SK-N-SH treated with all-trans-retinoic acid at 6 μM for 48 hours (cell line): ENCODE measurements at regions not wholly inside any gene's neighbourhood (a gene's known extent, or its start where the extent isn't known, plus 50 kb on each side); places are given as distances from the start of the nearest gene placed in this dataset.

Source experiments
- ATAC-seq: fragments of 200-7000 bp; cut with Tn5 transposase; 3 replicates; pipeline ENCODE4 v1.9.1; 2020; ENCODE audit warnings: mild to moderate bottlenecking, moderate library complexity
- ARNTL ChIP-seq: fragments of 450-650 bp; formaldehyde crosslinking; IDR thresholded peaks from 2 replicates; pipeline ENCODE4 v1.5.0; 2020; ENCODE audit warnings: low read depth, mild to moderate bottlenecking, moderate library complexity, borderline replicate concordance
- BACH2 ChIP-seq: fragments of 250-450 bp; sonication (Bioruptor Pico); IDR thresholded peaks from 2 replicates; pipeline ENCODE4 v1.9.0; 2021; ENCODE audit warnings: mild to moderate bottlenecking, borderline replicate concordance
- CSDC2 ChIP-seq: fragments of 250-450 bp; sonication (Bioruptor Pico); IDR thresholded peaks from 2 replicates; pipeline ENCODE4 v1.5.0; 2020; ENCODE audit warnings: mild to moderate bottlenecking, moderate library complexity
- ESRRG ChIP-seq: fragments of 250-450 bp; sonication (Bioruptor Pico); IDR thresholded peaks from 2 replicates; pipeline ENCODE4 v1.6.1; 2021; ENCODE audit warnings: mild to moderate bottlenecking
- GLIS3 ChIP-seq: fragments of 250-450 bp; sonication (Bioruptor Pico); IDR thresholded peaks from 2 replicates; pipeline ENCODE4 v1.5.0; 2020; ENCODE audit warnings: mild to moderate bottlenecking, moderate library complexity
- ISL1 ChIP-seq: fragments of 250-450 bp; sonication (Bioruptor Pico); IDR thresholded peaks from 2 replicates; pipeline ENCODE4 v2.1.2; 2022; ENCODE audit warnings: mild to moderate bottlenecking, moderate library complexity
- OSR1 ChIP-seq: fragments of 250-450 bp; sonication (Bioruptor Pico); IDR thresholded peaks from 2 replicates; pipeline ENCODE4 v1.8.0; 2022; ENCODE audit warnings: moderate library complexity, mild to moderate bottlenecking, inconsistent platforms
- SNAI2 ChIP-seq: fragments of 250-450 bp; sonication (Bioruptor Pico); IDR thresholded peaks from 2 replicates; pipeline ENCODE4 v1.5.0; 2020; ENCODE audit warnings: mild to moderate bottlenecking, moderate library complexity
- TCF4 ChIP-seq: fragments of 250-450 bp; sonication (Bioruptor Pico); IDR thresholded peaks from 2 replicates; pipeline ENCODE4 v1.8.0; 2021; ENCODE audit warnings: mild to moderate bottlenecking, moderate library complexity, borderline replicate concordance
- TOX ChIP-seq: fragments of 250-450 bp; sonication (Bioruptor Pico); IDR thresholded peaks from 2 replicates; pipeline ENCODE4 v1.8.0; 2021; ENCODE audit warnings: mild to moderate bottlenecking, moderate library complexity, borderline replicate concordance
- ZC3H10 ChIP-seq: fragments of 250-450 bp; sonication (Bioruptor Pico); IDR thresholded peaks from 2 replicates; pipeline ENCODE4 v1.5.1; 2021; ENCODE audit warnings: mild to moderate bottlenecking, moderate library complexity
- ZFP3 ChIP-seq: fragments of 250-450 bp; sonication (Bioruptor Pico); IDR thresholded peaks from 2 replicates; pipeline ENCODE4 v1.5.0; 2020; ENCODE audit warnings: mild to moderate bottlenecking, moderate library complexity
- ZFP30 ChIP-seq: fragments of 450-650 bp; formaldehyde crosslinking; IDR thresholded peaks from 2 replicates; pipeline ENCODE4 v1.5.0; 2022; ENCODE audit warnings: mild to moderate bottlenecking, moderate library complexity
- ZNF565 ChIP-seq: fragments of 450-650 bp; formaldehyde crosslinking; conservative IDR thresholded peaks from 2 replicates; pipeline ENCODE4 v1.5.0; 2020; ENCODE audit warnings: low read depth, mild to moderate bottlenecking, moderate library complexity
- ZNF70 ChIP-seq: fragments of 450-650 bp; formaldehyde crosslinking; IDR thresholded peaks from 2 replicates; pipeline ENCODE4 v1.5.0; 2020; ENCODE audit warnings: mild to moderate bottlenecking, moderate library complexity
- ZNF8 ChIP-seq: fragments of 450-650 bp; formaldehyde crosslinking; IDR thresholded peaks from 2 replicates; pipeline ENCODE4 v1.5.0; 2020; ENCODE audit warnings: mild to moderate bottlenecking, moderate library complexity
- TF ChIP-seq, protein P1 (sequence below): fragments of 250-450 bp; sonication (Bioruptor Pico); IDR thresholded peaks from 2 replicates; pipeline ENCODE4 v1.5.1; 2021; ENCODE audit warnings: mild to moderate bottlenecking, moderate library complexity
- TF ChIP-seq, protein P2 (sequence below): fragments of 250-450 bp; sonication (Bioruptor Pico); IDR thresholded peaks from 2 replicates; pipeline ENCODE4 v1.5.1; 2020; ENCODE audit warnings: low read depth, mild to moderate bottlenecking, moderate library complexity
- TF ChIP-seq, protein P3 (sequence below): fragments of 250-450 bp; sonication (Bioruptor Pico); IDR thresholded peaks from 2 replicates; pipeline ENCODE4 v1.8.0; 2021; ENCODE audit warnings: low read depth, mild to moderate bottlenecking, moderate library complexity, borderline replicate concordance
- TF ChIP-seq, protein P4 (sequence below): fragments of 250-450 bp; sonication (Bioruptor Pico); IDR thresholded peaks from 2 replicates; pipeline ENCODE4 v1.5.0; 2020; ENCODE audit warnings: mild to moderate bottlenecking, moderate library complexity
- TF ChIP-seq, protein P5 (sequence below): fragments of 250-450 bp; sonication (Bioruptor Pico); IDR thresholded peaks from 2 replicates; pipeline ENCODE4 v1.8.0; 2020; ENCODE audit warnings: mild to moderate bottlenecking, moderate library complexity, borderline replicate concordance

DNA sequence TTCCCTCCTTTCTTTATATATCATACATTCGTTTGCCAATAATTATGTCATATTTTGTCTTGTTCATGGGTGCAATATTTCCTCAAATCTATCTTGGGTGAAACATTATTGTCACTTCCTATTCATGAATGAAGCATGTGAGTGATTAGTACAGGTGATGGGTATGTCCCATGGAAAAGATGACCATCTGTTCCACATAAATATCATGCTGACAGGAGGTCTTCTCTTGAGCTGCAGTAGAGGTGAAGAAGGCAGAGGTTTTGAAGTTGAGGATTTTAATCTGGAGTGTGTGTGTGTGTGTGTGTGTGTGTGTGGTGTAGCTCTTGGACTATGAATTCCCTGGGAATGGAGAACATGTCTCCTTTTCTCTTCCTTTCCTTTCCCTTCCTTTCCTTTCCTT is 350.5 kb upstream of the CHRM2 start:
- TF ChIP-seq CSDC2: no peak
- TF ChIP-seq, protein P1, sequence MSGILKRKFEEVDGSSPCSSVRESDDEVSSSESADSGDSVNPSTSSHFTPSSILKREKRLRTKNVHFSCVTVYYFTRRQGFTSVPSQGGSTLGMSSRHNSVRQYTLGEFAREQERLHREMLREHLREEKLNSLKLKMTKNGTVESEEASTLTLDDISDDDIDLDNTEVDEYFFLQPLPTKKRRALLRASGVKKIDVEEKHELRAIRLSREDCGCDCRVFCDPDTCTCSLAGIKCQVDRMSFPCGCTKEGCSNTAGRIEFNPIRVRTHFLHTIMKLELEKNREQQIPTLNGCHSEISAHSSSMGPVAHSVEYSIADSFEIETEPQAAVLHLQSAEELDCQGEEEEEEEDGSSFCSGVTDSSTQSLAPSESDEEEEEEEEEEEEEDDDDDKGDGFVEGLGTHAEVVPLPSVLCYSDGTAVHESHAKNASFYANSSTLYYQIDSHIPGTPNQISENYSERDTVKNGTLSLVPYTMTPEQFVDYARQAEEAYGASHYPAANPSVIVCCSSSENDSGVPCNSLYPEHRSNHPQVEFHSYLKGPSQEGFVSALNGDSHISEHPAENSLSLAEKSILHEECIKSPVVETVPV (CRISPR knock-in tag): no peak
- TF ChIP-seq SNAI2: no peak
- TF ChIP-seq, protein P2, sequence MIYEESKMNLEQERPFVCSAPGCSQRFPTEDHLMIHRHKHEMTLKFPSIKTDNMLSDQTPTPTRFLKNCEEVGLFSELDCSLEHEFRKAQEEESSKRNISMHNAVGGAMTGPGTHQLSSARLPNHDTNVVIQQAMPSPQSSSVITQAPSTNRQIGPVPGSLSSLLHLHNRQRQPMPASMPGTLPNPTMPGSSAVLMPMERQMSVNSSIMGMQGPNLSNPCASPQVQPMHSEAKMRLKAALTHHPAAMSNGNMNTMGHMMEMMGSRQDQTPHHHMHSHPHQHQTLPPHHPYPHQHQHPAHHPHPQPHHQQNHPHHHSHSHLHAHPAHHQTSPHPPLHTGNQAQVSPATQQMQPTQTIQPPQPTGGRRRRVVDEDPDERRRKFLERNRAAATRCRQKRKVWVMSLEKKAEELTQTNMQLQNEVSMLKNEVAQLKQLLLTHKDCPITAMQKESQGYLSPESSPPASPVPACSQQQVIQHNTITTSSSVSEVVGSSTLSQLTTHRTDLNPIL: no peak
- no peak for TF ChIP-seq ZFP30
- no peak for TF ChIP-seq GLIS3
- TF ChIP-seq OSR1 (CRISPR knock-in tag): no peak
- TF ChIP-seq, protein P3, sequence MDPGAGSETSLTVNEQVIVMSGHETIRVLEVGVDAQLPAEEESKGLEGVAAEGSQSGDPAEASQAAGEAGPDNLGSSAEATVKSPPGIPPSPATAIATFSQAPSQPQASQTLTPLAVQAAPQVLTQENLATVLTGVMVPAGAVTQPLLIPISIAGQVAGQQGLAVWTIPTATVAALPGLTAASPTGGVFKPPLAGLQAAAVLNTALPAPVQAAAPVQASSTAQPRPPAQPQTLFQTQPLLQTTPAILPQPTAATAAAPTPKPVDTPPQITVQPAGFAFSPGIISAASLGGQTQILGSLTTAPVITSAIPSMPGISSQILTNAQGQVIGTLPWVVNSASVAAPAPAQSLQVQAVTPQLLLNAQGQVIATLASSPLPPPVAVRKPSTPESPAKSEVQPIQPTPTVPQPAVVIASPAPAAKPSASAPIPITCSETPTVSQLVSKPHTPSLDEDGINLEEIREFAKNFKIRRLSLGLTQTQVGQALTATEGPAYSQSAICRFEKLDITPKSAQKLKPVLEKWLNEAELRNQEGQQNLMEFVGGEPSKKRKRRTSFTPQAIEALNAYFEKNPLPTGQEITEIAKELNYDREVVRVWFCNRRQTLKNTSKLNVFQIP (CRISPR knock-in tag): no peak
- no peak for TF ChIP-seq ARNTL (CRISPR knock-in tag)
- TF ChIP-seq ZNF8: no peak
- TF ChIP-seq TOX (CRISPR knock-in tag): no peak
- TF ChIP-seq ESRRG: no peak
- TF ChIP-seq ISL1: no peak
- TF ChIP-seq, protein P4, sequence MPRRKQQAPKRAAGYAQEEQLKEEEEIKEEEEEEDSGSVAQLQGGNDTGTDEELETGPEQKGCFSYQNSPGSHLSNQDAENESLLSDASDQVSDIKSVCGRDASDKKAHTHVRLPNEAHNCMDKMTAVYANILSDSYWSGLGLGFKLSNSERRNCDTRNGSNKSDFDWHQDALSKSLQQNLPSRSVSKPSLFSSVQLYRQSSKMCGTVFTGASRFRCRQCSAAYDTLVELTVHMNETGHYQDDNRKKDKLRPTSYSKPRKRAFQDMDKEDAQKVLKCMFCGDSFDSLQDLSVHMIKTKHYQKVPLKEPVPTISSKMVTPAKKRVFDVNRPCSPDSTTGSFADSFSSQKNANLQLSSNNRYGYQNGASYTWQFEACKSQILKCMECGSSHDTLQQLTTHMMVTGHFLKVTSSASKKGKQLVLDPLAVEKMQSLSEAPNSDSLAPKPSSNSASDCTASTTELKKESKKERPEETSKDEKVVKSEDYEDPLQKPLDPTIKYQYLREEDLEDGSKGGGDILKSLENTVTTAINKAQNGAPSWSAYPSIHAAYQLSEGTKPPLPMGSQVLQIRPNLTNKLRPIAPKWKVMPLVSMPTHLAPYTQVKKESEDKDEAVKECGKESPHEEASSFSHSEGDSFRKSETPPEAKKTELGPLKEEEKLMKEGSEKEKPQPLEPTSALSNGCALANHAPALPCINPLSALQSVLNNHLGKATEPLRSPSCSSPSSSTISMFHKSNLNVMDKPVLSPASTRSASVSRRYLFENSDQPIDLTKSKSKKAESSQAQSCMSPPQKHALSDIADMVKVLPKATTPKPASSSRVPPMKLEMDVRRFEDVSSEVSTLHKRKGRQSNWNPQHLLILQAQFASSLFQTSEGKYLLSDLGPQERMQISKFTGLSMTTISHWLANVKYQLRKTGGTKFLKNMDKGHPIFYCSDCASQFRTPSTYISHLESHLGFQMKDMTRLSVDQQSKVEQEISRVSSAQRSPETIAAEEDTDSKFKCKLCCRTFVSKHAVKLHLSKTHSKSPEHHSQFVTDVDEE (CRISPR knock-in tag): no peak
- no peak for TF ChIP-seq ZC3H10 (CRISPR knock-in tag)
- no peak for TF ChIP-seq BACH2
- ATAC-seq: no peak

DNA sequence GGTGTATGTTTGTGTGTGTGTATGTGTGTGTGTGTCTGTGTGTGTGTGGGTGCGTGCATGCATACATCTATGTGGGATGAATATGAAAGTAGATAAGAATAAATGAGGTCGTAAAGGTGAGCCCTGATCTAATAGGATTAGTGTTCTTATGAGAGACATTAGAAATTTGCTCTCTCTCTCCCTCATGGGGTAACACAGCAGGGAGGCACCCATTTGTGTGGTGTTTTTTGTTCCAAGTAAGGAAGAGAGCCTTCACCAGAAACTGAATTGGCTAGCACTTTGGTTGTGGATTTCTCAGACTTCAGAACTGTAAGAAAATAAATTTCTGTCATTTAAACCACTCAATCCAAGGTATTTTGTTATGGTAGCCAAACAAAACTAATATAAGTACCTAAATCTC is 353.7 kb upstream of the CHRM2 start:
- TF ChIP-seq, protein P4 (CRISPR knock-in tag): no peak
- ATAC-seq: no peak

DNA sequence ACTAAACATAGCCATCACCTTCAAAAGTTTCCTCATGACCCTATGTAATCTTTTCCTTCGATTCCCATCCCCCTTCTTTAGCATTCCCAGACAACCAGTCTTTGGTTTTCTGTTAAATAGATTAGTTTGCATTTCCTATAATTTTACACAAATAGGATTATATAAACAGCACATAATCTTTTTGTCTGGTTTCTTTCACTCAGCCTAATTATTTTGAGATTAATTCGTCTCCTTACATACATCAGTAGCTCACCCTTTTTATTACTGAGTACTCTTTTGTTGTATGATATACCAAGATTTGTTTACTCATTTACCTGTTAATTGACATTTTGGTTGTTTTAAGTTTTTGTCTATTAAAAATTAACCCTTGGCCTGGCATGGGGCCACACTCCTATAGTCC is 354.7 kb upstream of the CHRM2 start:
- no peak for ATAC-seq
- no peak for TF ChIP-seq ESRRG
- peak; percentile 19; the same call in 1 of the 2 replicates for TF ChIP-seq ISL1
- peak; percentile 50; the same call in 1 of the 2 replicates for TF ChIP-seq TCF4 (CRISPR knock-in tag)

DNA sequence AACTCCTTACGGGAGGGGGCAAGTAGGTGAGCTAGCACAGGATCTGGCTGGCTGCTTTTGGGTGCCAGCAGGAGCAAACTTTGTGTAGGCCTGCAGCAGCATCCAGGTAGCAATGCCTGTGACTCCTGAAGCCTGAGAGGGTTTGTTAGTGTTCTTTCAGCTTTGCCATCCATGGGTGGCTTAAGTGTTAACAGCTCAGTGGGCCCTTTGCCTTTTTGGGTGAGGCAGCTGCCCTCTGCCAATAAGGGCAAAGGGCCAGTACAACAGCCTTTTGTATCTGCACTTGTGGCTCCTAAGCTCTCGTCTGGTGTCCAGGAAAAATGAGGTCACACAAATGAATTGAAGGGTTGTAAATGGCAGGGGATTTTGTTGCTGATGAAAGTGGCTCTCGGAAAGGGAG is 359.0 kb upstream of the CHRM2 start:
- ATAC-seq: no peak
- no peak for TF ChIP-seq ISL1
- TF ChIP-seq TCF4 (CRISPR knock-in tag): no peak
- TF ChIP-seq ZC3H10 (CRISPR knock-in tag): no peak
- no peak for TF ChIP-seq ZNF70 (CRISPR knock-in tag)
- no peak for TF ChIP-seq OSR1 (CRISPR knock-in tag)
- TF ChIP-seq SNAI2: no peak
- TF ChIP-seq, protein P5, sequence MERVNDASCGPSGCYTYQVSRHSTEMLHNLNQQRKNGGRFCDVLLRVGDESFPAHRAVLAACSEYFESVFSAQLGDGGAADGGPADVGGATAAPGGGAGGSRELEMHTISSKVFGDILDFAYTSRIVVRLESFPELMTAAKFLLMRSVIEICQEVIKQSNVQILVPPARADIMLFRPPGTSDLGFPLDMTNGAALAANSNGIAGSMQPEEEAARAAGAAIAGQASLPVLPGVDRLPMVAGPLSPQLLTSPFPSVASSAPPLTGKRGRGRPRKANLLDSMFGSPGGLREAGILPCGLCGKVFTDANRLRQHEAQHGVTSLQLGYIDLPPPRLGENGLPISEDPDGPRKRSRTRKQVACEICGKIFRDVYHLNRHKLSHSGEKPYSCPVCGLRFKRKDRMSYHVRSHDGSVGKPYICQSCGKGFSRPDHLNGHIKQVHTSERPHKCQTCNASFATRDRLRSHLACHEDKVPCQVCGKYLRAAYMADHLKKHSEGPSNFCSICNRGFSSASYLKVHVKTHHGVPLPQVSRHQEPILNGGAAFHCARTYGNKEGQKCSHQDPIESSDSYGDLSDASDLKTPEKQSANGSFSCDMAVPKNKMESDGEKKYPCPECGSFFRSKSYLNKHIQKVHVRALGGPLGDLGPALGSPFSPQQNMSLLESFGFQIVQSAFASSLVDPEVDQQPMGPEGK (CRISPR knock-in tag): no peak
- TF ChIP-seq, protein P3 (CRISPR knock-in tag): no peak
- no peak for TF ChIP-seq ZFP30
- TF ChIP-seq ZFP3 (CRISPR knock-in tag): no peak
- TF ChIP-seq TOX (CRISPR knock-in tag): no peak
- TF ChIP-seq ARNTL (CRISPR knock-in tag): no peak
- no peak for TF ChIP-seq ESRRG
- no peak for TF ChIP-seq BACH2
- TF ChIP-seq ZNF565 (CRISPR knock-in tag): no peak
